Endothelial cell of umbilical vein (primary cell): ENCODE measurements at regions not wholly inside any gene's neighbourhood (a gene's known extent, or its start where the extent isn't known, plus 50 kb on each side); places are given as distances from the start of the nearest gene placed in this dataset.

ENCODE experiments used
- BruUV-seq: library from RNA; stranded (reverse); fragments of 400-500 nt; replicated peaks from 2 replicates; lab custom pipeline; 2021; lab: Mats Ljungman, UMichigan
- CTCF ChIA-PET: fragments of 300-600, 350-600 bp; sonication (Branson Sonifier 250); formaldehyde crosslinking; loops from one replicate; lab custom pipeline; 2021; ENCODE audit warnings: antibody characterized with exemption, inconsistent platforms; lab: Charles Lee
- POLR2A ChIA-PET: fragments of 300-600, 350-600 bp; sonication (Branson Sonifier 250); formaldehyde crosslinking; loops from one replicate; lab custom pipeline; 2021; ENCODE audit warnings: antibody characterized with exemption, inconsistent platforms; lab: Charles Lee
- DNase-seq: peaks from one replicate; pipeline ENCODE4 v3.0.0-alpha.2; 2011; ENCODE audit warnings: low read depth, low spot score
- FAIRE-seq: peaks from 2 replicates; lab custom pipeline; 2011; peaks lifted over from hg19 to GRCh38; lab: Jason Lieb, UNC
- H2AFZ ChIP-seq: 2 replicates; pipeline ENCODE4 v1.6.0; 2012; ENCODE audit warnings: low read depth, low read length, control low read depth, inconsistent platforms
- H3K27ac ChIP-seq: 2 replicates; pipeline ENCODE4 v1.5.1; 2011; ENCODE audit warnings: low read depth, mild to moderate bottlenecking, control low read depth, low read length, moderate library complexity; ENCODE audit not compliant: insufficient read depth
- H3K27me3 ChIP-seq, 2 experiments: 2 replicates each; pipeline versions ENCODE4 v1.6.0 to v1.6.1; 2011; ENCODE audit warnings: low read length in 2 of 2, mixed read lengths in 1 of 2; ENCODE audit not compliant: control insufficient read depth in 2 of 2, insufficient read depth in 2 of 2
- H3K36me3 ChIP-seq, 2 experiments: 2 replicates in 1 of 2; 3 replicates in 1 of 2; pipeline ENCODE4 v1.5.1; 2011; ENCODE audit warnings: low read length in 2 of 2, mild to moderate bottlenecking in 1 of 2, moderate library complexity in 1 of 2; ENCODE audit not compliant: control insufficient read depth in 2 of 2, insufficient read depth in 2 of 2; ENCODE audit errors: extremely low read depth in 1 of 2
- H3K4me1 ChIP-seq: 3 replicates; pipeline ENCODE4 v1.5.1; 2011; ENCODE audit warnings: mild to moderate bottlenecking, low read length; ENCODE audit not compliant: control insufficient read depth, insufficient read depth; ENCODE audit errors: extremely low read depth
- H3K4me2 ChIP-seq: 2 replicates; pipeline ENCODE4 v1.6.1; 2011; ENCODE audit warnings: low read length, control low read depth, mixed read lengths; ENCODE audit not compliant: insufficient read depth
- H3K4me3 ChIP-seq, 3 experiments: fragments of 200-600 bp in 1 of 3; sonication (generic), shearing (Covaris generic) in 1 of 3; replicated peaks in 1 of 3; 2 replicates each; pipeline ENCODE4 v1.5.1; 2011 to 2016; ENCODE audit warnings: control low read depth in 3 of 3, low read length in 3 of 3, mild to moderate bottlenecking in 2 of 3, inconsistent platforms in 1 of 3, low read depth in 1 of 3, moderate library complexity in 1 of 3; ENCODE audit not compliant: insufficient read depth in 1 of 3
- H3K79me2 ChIP-seq: 2 replicates; pipeline ENCODE4 v1.6.0; 2012; ENCODE audit warnings: low read length, inconsistent platforms; ENCODE audit not compliant: control insufficient read depth, insufficient read depth
- H3K9ac ChIP-seq: replicated peaks from 2 replicates; pipeline ENCODE3; 2011; ENCODE audit warnings: low read length, control low read depth; ENCODE audit not compliant: insufficient read depth; ENCODE audit errors: extremely low read depth
- H3K9me1 ChIP-seq: replicated peaks from 3 replicates; pipeline ENCODE4 v1.6.0; 2011; ENCODE audit warnings: mild to moderate bottlenecking, low read length; ENCODE audit not compliant: control insufficient read depth, insufficient read depth; ENCODE audit errors: extremely low read depth
- H3K9me3 ChIP-seq: replicated peaks from 2 replicates; pipeline ENCODE4 v1.5.1; 2012; ENCODE audit warnings: low read length, inconsistent platforms; ENCODE audit not compliant: control insufficient read depth, insufficient read depth
- H4K20me1 ChIP-seq: replicated peaks from 2 replicates; pipeline ENCODE3; 2011; ENCODE audit warnings: mild to moderate bottlenecking, low read length; ENCODE audit not compliant: control insufficient read depth, insufficient read depth; ENCODE audit errors: extremely low read depth
- EZH2 ChIP-seq: IDR thresholded peaks from 2 replicates; pipeline ENCODE4 v1.6.1; 2012; ENCODE audit warnings: borderline replicate concordance, low read depth, mild to moderate bottlenecking, moderate library complexity, low read length, inconsistent platforms; ENCODE audit not compliant: severe bottlenecking
- FOS ChIP-seq: IDR thresholded peaks from 2 replicates; pipeline ENCODE4 v1.6.1; 2011; ENCODE audit warnings: mild to moderate bottlenecking, low read length, moderate library complexity, borderline replicate concordance; ENCODE audit not compliant: insufficient read depth
- GATA2 ChIP-seq: IDR thresholded peaks from 2 replicates; pipeline ENCODE4 v1.7.0; 2011; ENCODE audit warnings: low read depth, mild to moderate bottlenecking, moderate library complexity, mixed read lengths, low read length; ENCODE audit not compliant: insufficient read length, insufficient read depth
- JUN ChIP-seq: IDR thresholded peaks from 2 replicates; pipeline ENCODE4 v1.6.1; 2011; ENCODE audit warnings: borderline replicate concordance, low read depth; ENCODE audit not compliant: insufficient read length, insufficient read depth
- MYC ChIP-seq: IDR thresholded peaks from one replicate; pipeline ENCODE4 v1.6.1; 2011; ENCODE audit warnings: mild to moderate bottlenecking, low read depth, low read length
- POLR2A ChIP-seq: IDR thresholded peaks from 2 replicates; pipeline ENCODE4 v1.6.1; 2012; ENCODE audit warnings: low read depth, mild to moderate bottlenecking, control low read depth, low read length
- POLR2AphosphoS5 ChIP-seq: IDR thresholded peaks from 2 replicates; pipeline ENCODE4 v1.6.1; 2012; ENCODE audit warnings: low read depth, mild to moderate bottlenecking, control low read depth, low read length, moderate library complexity; ENCODE audit not compliant: insufficient read depth
- dilution Hi-C: fragments of 300-500 bp; cut with MboI; formaldehyde crosslinking; loops from one replicate; pipeline ENCODE4 v1.15.0; 2019; ENCODE audit warnings: low sequenced_read_pairs; ENCODE audit not compliant: extremely low pct_ligation_motif_present
- intact Hi-C: fragments of 100-400 bp; cut with micrococcal nuclease; formaldehyde crosslinking; loops from one replicate; pipeline ENCODE4 v1.10.0; 2022
- TF ChIP-seq, protein P1 (sequence below), 2 donors: IDR thresholded peaks; 1 replicate in 1 of 2; 2 replicates in 1 of 2; pipeline ENCODE4 v1.5.1; 2011; ENCODE audit warnings: low read length in 2 of 2, mild to moderate bottlenecking in 2 of 2, moderate library complexity in 2 of 2, control low read depth in 1 of 2, inconsistent platforms in 1 of 2, low read depth in 1 of 2; ENCODE audit not compliant: insufficient read depth in 1 of 2; ENCODE audit errors: extremely low read depth in 1 of 2
- TF ChIP-seq, protein P2 (sequence below): IDR thresholded peaks from 2 replicates; pipeline ENCODE4 v1.6.1; 2011; ENCODE audit not compliant: insufficient read depth, insufficient read length

DNA sequence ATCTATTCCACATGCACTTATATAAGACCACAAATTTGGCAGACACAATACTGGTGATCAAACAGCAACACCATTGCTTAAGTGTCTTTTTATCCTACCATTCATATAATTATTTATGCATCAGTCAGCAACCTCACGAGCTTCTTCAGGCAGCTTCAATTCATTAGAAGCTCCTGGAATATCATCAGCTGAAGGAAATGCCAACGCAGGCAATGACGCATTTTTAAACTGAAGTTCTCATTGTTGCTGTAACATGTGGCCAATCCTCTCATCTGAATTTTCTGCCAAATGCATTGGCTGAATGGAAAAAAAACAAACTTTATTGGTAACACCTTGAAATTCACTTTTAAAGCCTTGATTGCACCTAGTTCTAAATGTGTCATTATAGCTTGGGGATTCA lies 376.4 kb upstream of the RGMB start:
- Histone ChIP-seq H2AFZ (no peak overlapping the region), H3K79me2 (no peaks in the 10 kb centered on the region), H3K27ac (no peak overlapping the region), H3K9me3 (no peaks in the 10 kb centered on the region), H3K4me2 (no peak overlapping the region), H4K20me1 (no peaks in the 10 kb centered on the region), H3K4me3 (no peak overlapping the region), H3K4me1 (no peaks in the 10 kb centered on the region), H3K27me3 (no peaks in the 10 kb centered on the region), H3K9me1 (no peaks in the 10 kb centered on the region), H3K36me3 (no peaks in the 10 kb centered on the region), H3K9ac (no peak overlapping the region)
- intact Hi-C loops: no loop called here
- BruUV-seq: no TSS peak
- ChIA-PET POLR2A (no interaction called here), CTCF (no interaction called here)
- DNase-seq (peak; percentile 11), FAIRE-seq (peak; percentile 63)
- TF ChIP-seq POLR2AphosphoS5 (no peak), FOS (no peak), JUN (no peak), EZH2 (no peak), POLR2A (no peak), MYC (no peak), GATA2 (no peak)
- TF ChIP-seq, protein P1, sequence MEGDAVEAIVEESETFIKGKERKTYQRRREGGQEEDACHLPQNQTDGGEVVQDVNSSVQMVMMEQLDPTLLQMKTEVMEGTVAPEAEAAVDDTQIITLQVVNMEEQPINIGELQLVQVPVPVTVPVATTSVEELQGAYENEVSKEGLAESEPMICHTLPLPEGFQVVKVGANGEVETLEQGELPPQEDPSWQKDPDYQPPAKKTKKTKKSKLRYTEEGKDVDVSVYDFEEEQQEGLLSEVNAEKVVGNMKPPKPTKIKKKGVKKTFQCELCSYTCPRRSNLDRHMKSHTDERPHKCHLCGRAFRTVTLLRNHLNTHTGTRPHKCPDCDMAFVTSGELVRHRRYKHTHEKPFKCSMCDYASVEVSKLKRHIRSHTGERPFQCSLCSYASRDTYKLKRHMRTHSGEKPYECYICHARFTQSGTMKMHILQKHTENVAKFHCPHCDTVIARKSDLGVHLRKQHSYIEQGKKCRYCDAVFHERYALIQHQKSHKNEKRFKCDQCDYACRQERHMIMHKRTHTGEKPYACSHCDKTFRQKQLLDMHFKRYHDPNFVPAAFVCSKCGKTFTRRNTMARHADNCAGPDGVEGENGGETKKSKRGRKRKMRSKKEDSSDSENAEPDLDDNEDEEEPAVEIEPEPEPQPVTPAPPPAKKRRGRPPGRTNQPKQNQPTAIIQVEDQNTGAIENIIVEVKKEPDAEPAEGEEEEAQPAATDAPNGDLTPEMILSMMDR (IDR thresholded peaks at IDR 0.05; ENCODE audit: extremely low read depth in 1 of 2, insufficient read depth in 1 of 2, low read depth in 1 of 2, low read length in 2 of 2): no peak
- TF ChIP-seq, protein P2, sequence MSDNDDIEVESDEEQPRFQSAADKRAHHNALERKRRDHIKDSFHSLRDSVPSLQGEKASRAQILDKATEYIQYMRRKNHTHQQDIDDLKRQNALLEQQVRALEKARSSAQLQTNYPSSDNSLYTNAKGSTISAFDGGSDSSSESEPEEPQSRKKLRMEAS: no peak
- dilution Hi-C loops: no loop called here
